HUES64 (cell line): ENCODE measurements at regions not wholly inside any gene's neighbourhood (a gene's known extent, or its start where the extent isn't known, plus 50 kb on each side); places are given as distances from the start of the nearest gene placed in this dataset.
"Not testable (repeated sequence)": the region's sequence is repeated elsewhere in the genome, so short reads cannot be mapped to it uniquely, and the experiment has no call there.

Experiments used
- H3K27ac ChIP-seq: 2 replicates; pipeline ENCODE4 v1.7.0; 2013; ENCODE audit warnings: low read depth, low read length, inconsistent platforms
- H3K27me3 ChIP-seq: 2 replicates; pipeline ENCODE4 v1.6.1; 2013; ENCODE audit warnings: mild to moderate bottlenecking, low read length; ENCODE audit not compliant: insufficient read depth
- H3K36me3 ChIP-seq: 2 replicates; pipeline ENCODE4 v1.6.1; 2013; ENCODE audit warnings: mild to moderate bottlenecking, low read length; ENCODE audit not compliant: insufficient read depth
- H3K4me1 ChIP-seq: 2 replicates; pipeline ENCODE4 v1.6.1; 2013; ENCODE audit warnings: mild to moderate bottlenecking, low read length, moderate library complexity; ENCODE audit not compliant: insufficient read depth
- H3K4me3 ChIP-seq: 2 replicates; pipeline ENCODE4 v1.5.1; 2013; ENCODE audit warnings: mild to moderate bottlenecking, low read length, moderate library complexity
- H3K9ac ChIP-seq: 2 replicates; pipeline ENCODE4 v1.6.1; 2013; ENCODE audit warnings: mild to moderate bottlenecking, low read depth, low read length
- H3K9me3 ChIP-seq: 2 replicates; pipeline ENCODE4 v1.6.1; 2013; ENCODE audit warnings: low read depth, low read length; ENCODE audit not compliant: insufficient read depth
- whole genome bisulfite sequencing: fragments of 150-250, 120-280 bp; methylation state at CpG from one replicate; pipeline ENCODE4 v1.1.7; 2013; ENCODE audit warnings: missing lambda C conversion rate; 5-methylcytosine and 5-hydroxymethylcytosine counted together

DNA sequence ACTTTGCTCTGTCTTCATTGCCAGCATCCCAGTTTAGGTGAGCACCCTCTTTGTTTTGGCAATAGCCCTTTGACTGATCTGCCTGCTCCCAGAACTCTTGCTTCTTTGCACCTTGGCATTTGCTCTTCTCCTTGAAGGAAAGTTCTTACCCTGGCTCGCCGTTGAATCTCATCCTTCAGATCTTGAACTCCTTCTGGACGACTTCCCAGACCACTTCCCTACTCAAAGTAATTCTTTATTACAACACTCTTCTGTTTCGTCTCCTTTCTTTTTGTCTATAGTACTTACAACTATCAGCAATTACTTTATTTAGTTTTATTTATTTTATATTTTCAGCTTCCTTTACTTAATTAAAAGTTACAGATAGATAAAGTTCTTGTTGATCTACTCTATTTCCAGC is 1510.1 kb downstream of the MAT2B start:
- WGBS, result 96% methylated on average over 4 of the region's 4 CpGs
- H3K4me1 ChIP-seq, result no peaks in the 10 kb centered on the region
- H3K4me3 ChIP-seq, result no peak overlapping the region

GRCh38 chr5:165026971-165027370 is 1521.6 kb downstream of the MAT2B start:
- 95% methylated on average over 1 of the region's 1 CpG for WGBS
- Histone ChIP-seq H3K27me3 (no peaks in the 10 kb centered on the region), H3K4me1 (no peaks in the 10 kb centered on the region), H3K9ac (no peak overlapping the region), H3K9me3 (no peaks in the 10 kb centered on the region), H3K4me3 (no peak overlapping the region), H3K27ac (no peak overlapping the region), H3K36me3 (no peaks in the 10 kb centered on the region)

More for the DNA sequence above, 1510.1 kb downstream of the MAT2B start:
- Histone ChIP-seq H3K36me3 (no peaks in the 10 kb centered on the region), H3K27ac (no peak overlapping the region), H3K9me3 (no peaks in the 10 kb centered on the region), H3K9ac (no peak overlapping the region), H3K27me3 (no peaks in the 10 kb centered on the region)

GRCh38 chr5:165028356-165028755 is 1522.9 kb downstream of the MAT2B start:
- 100% methylated on average over 1 of the region's 2 CpGs for WGBS
- no peak overlapping the region for H3K4me3 ChIP-seq
- H3K9me3 ChIP-seq, result no peaks in the 10 kb centered on the region
- H3K36me3 ChIP-seq, result no peaks in the 10 kb centered on the region
- no peaks in the 10 kb centered on the region for H3K4me1 ChIP-seq
- no peak overlapping the region for H3K9ac ChIP-seq
- H3K27ac ChIP-seq, result no peak overlapping the region
- H3K27me3 ChIP-seq, result no peaks in the 10 kb centered on the region

GRCh38 chr5:165029099-165029870 is 1523.9 kb downstream of the MAT2B start:
- Histone ChIP-seq H3K9ac (no peak overlapping the region), H3K36me3 (no peaks in the 10 kb centered on the region), H3K27ac (no peak overlapping the region), H3K4me3 (no peak overlapping the region), H3K27me3 (no peaks in the 10 kb centered on the region), H3K4me1 (no peaks in the 10 kb centered on the region), H3K9me3 (no peaks in the 10 kb centered on the region)
- 93% methylated on average over 1 of the region's 3 CpGs for WGBS

DNA sequence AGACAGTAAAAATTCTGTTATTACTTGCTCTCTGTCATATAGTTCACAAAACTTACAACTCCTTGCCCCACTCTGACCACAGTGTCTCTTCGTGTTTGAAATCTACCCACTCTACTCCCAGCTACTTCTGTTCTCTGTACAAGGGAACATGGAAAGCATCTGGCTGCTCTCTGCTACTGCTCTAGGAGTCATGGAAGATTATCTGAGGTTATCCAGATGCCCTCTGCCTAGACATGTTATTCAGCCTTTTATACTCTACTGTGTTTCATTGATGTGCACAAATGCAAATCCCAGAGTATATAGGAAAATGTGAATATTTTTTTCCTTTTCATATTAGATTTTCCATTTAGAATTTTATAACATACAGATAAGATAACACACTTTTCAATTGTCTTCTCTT is 1525.6 kb downstream of the MAT2B start:
- Histone ChIP-seq H3K9ac (no peak overlapping the region), H3K4me1 (no peaks in the 10 kb centered on the region), H3K4me3 (no peak overlapping the region), H3K27ac (no peak overlapping the region), H3K9me3 (no peaks in the 10 kb centered on the region), H3K27me3 (no peaks in the 10 kb centered on the region), H3K36me3 (no peaks in the 10 kb centered on the region)
- 100% methylated on average over 1 of the region's 1 CpG for whole genome bisulfite sequencing

- Histone ChIP-seq H3K27me3 (no peaks in the 10 kb centered on the region), H3K4me1 (no peaks in the 10 kb centered on the region), H3K36me3 (no peaks in the 10 kb centered on the region), H3K27ac (no peak overlapping the region), H3K9ac (no peak overlapping the region), H3K9me3 (no peaks in the 10 kb centered on the region), H3K4me3 (no peak overlapping the region)
- WGBS, result 94% methylated on average over 2 of the region's 2 CpGs
Measured at GRCh38 chr5:165031371-165031770, 1526.0 kb downstream of the MAT2B start.

GRCh38 chr5:165035520-165035919 is 1530.1 kb downstream of the MAT2B start:
- WGBS, result no CpG with 5 or more reads among the region's 1 CpG
- H3K27ac ChIP-seq, result no peak overlapping the region

DNA sequence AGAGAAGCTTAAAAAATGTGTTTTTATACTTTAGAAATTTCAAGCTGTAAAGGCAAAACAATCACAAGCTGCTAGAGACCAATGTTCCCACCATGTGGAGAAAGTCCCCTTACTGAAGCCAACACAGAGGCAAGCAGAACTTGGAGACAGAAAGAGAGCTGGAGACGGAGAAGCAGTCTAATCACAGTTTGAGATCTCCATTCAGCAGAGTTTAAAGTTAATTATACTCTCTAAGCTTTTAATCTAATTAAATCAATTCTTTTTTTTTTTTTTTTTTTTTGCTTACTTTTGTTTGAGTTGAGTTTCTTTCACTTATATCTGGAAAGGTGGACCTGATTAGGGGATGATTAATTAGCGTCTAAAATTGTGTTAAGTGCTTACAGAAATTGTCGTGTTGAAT is 1534.3 kb downstream of the MAT2B start:
- 86% methylated on average over 3 of the region's 3 CpGs for WGBS
- H3K27ac ChIP-seq, result no peak overlapping the region
- H3K27me3 ChIP-seq, result no peaks in the 10 kb centered on the region
- H3K9me3 ChIP-seq, result no peaks in the 10 kb centered on the region
- H3K9ac ChIP-seq, result no peak overlapping the region
- peaks cover 5% of the 10 kb centered on the region; the same call in 1 of the 2 replicates for H3K4me1 ChIP-seq
- no peak overlapping the region for H3K4me3 ChIP-seq
- H3K36me3 ChIP-seq, result no peaks in the 10 kb centered on the region

More at GRCh38 chr5:165035520-165035919, 1530.1 kb downstream of the MAT2B start:
- H3K4me1 ChIP-seq, result peaks cover 5% of the 10 kb centered on the region; the same call in 1 of the 2 replicates
- no peaks in the 10 kb centered on the region for H3K36me3 ChIP-seq
- H3K27me3 ChIP-seq, result no peaks in the 10 kb centered on the region
- H3K9ac ChIP-seq, result no peak overlapping the region
- H3K4me3 ChIP-seq, result no peak overlapping the region
- no peaks in the 10 kb centered on the region for H3K9me3 ChIP-seq

DNA sequence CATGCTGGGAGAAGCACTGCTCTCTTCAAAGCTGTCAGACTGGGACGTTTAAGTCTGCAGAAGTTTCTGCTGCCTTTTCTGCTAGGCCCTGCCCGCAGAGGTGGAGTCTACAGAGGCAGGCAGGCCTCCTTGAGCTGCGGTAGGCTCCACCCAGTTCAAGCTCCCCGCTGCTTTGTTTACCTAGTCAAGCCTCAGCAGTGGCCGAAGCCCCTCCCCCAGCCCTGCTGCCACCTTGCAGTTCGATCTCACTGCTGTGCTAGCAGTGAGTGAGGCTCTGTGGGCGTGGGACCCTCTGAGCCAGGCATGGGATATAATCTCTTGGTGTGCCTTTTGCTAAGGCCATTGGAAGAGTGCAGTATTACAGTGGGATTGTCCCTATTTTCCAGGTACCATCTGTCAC is 1540.5 kb downstream of the MAT2B start:
- not testable (repeated sequence) for H3K27ac ChIP-seq, H3K36me3 ChIP-seq, H3K9ac ChIP-seq, H3K27me3 ChIP-seq, H3K4me3 ChIP-seq, H3K9me3 ChIP-seq, H3K4me1 ChIP-seq
- 91% methylated on average over 7 of the region's 7 CpGs for WGBS

GRCh38 chr5:165055476-165055875 is 1550.1 kb downstream of the MAT2B start:
- no peaks in the 10 kb centered on the region for H3K9me3 ChIP-seq
- WGBS, result 88% methylated on average over 1 of the region's 1 CpG
- H3K36me3 ChIP-seq, result no peaks in the 10 kb centered on the region
- H3K4me3 ChIP-seq, result no peak overlapping the region
- H3K27ac ChIP-seq, result no peak overlapping the region
- no peaks in the 10 kb centered on the region for H3K27me3 ChIP-seq
- no peak overlapping the region for H3K9ac ChIP-seq
- no peaks in the 10 kb centered on the region for H3K4me1 ChIP-seq

- Histone ChIP-seq H3K27me3 (no peaks in the 10 kb centered on the region), H3K4me3 (no peak overlapping the region), H3K36me3 (no peaks in the 10 kb centered on the region), H3K9ac (no peak overlapping the region), H3K4me1 (no peaks in the 10 kb centered on the region), H3K9me3 (no peaks in the 10 kb centered on the region), H3K27ac (no peak overlapping the region)
- 95% methylated on average over 2 of the region's 2 CpGs for WGBS
Measured at GRCh38 chr5:165057145-165057544, 1551.7 kb downstream of the MAT2B start.
